Hematopoietic multipotent progenitor cell treated with erythropoietin and hydrocortisone succinate and interleukin-3 and kit ligand, for 4 days (in vitro differentiated cells): ENCODE measurements at regions not wholly inside any gene's neighbourhood (a gene's known extent, or its start where the extent isn't known, plus 50 kb on each side); places are given as distances from the start of the nearest gene placed in this dataset.

ENCODE experiments used
- DNase-seq: peaks from one replicate; pipeline ENCODE4 v3.0.0-alpha.2; 2015

- no peak for DNase-seq
These were observed 112.1 kb downstream of the ZIC5 start for GRCh38 chr13:99859178-99860177.

- DNase-seq: no peak
These were observed 113.8 kb downstream of the ZIC5 start for GRCh38 chr13:99857738-99858137.

GRCh38 chr13:99855526-99856420 lies 115.8 kb downstream of the ZIC5 start:
- DNase-seq: no peak

- DNase-seq: no peak
These were observed 117.2 kb downstream of the ZIC5 start for GRCh38 chr13:99854366-99854765.

- no peak for DNase-seq
These were observed 124.2 kb downstream of the ZIC5 start for GRCh38 chr13:99847318-99847750.

GRCh38 chr13:99845161-99845874 lies 126.2 kb downstream of the ZIC5 start:
- no peak for DNase-seq

GRCh38 chr13:99844421-99844820 lies 127.1 kb downstream of the ZIC5 start:
- DNase-seq: no peak

- no peak for DNase-seq
These were observed 127.7 kb downstream of the ZIC5 start for GRCh38 chr13:99843872-99844271.

GRCh38 chr13:99842405-99842804 lies 129.2 kb downstream of the ZIC5 start:
- DNase-seq: no peak

GRCh38 chr13:99836291-99836690 lies 135.3 kb downstream of the ZIC5 start:
- DNase-seq: no peak

GRCh38 chr13:99835442-99835841 lies 136.1 kb downstream of the ZIC5 start:
- no peak for DNase-seq

- no peak for DNase-seq
These were observed 137.3 kb downstream of the ZIC5 start for GRCh38 chr13:99834246-99834645.

GRCh38 chr13:99832347-99832746 lies 139.2 kb downstream of the ZIC5 start:
- DNase-seq: no peak

- no peak for DNase-seq
These were observed 140.6 kb downstream of the ZIC5 start for GRCh38 chr13:99830931-99831330.

- no peak for DNase-seq
These were observed 141.9 kb downstream of the ZIC5 start for GRCh38 chr13:99829593-99830239.

- no peak for DNase-seq
These were observed 142.4 kb downstream of the ZIC5 start for GRCh38 chr13:99829161-99829560.

GRCh38 chr13:99828735-99829134 lies 142.8 kb downstream of the ZIC5 start:
- DNase-seq: no peak

GRCh38 chr13:99828123-99828522 lies 143.4 kb downstream of the ZIC5 start:
- no peak for DNase-seq

- no peak for DNase-seq
These were observed 144.4 kb downstream of the ZIC5 start for GRCh38 chr13:99827011-99827772.

- no peak for DNase-seq
These were observed 147.6 kb downstream of the ZIC5 start for GRCh38 chr13:99823961-99824360.

- DNase-seq: no peak
These were observed 148.7 kb downstream of the ZIC5 start for GRCh38 chr13:99822820-99823219.

- DNase-seq: no peak
These were observed 149.8 kb downstream of the ZIC5 start for GRCh38 chr13:99821741-99822140.
